Ovary (tissue), 7 donors: ENCODE measurements at regions not wholly inside any gene's neighbourhood (a gene's known extent, or its start where the extent isn't known, plus 50 kb on each side); places are given as distances from the start of the nearest gene placed in this dataset.

Experiments
- DNase-seq, 5 donors: peaks; one replicate each; pipeline ENCODE4 v3.0.0-alpha.2; 2019 to 2020
- H3K27ac ChIP-seq, 2 donors: fragments of 200-600 bp; one replicate each; pipeline versions ENCODE4 v1.5.1 to v1.8.0; 2019 to 2022
- H3K27me3 ChIP-seq: fragments of 200-600 bp; one replicate; pipeline ENCODE4 v1.8.0; 2022
- H3K36me3 ChIP-seq: fragments of 200-600 bp; sonication (generic); one replicate; pipeline ENCODE4 v1.5.1; 2019
- H3K4me1 ChIP-seq: one replicate; pipeline ENCODE4 v1.8.1; 2013; ENCODE audit warnings: mild to moderate bottlenecking, moderate library complexity; ENCODE audit not compliant: insufficient read depth
- H3K4me3 ChIP-seq: fragments of 200-600 bp; sonication (generic); one replicate; pipeline ENCODE4 v1.5.1; 2017
- H3K9me3 ChIP-seq, 2 donors: fragments of 200-600 bp in 1 of 2; sonication (generic) in 1 of 2; one replicate each; pipeline versions ENCODE4 v1.5.1 to v1.8.1; 2013 to 2019; ENCODE audit warnings: mild to moderate bottlenecking in 1 of 2, moderate library complexity in 1 of 2
- EP300 ChIP-seq: sonication (generic); formaldehyde crosslinking; IDR thresholded peaks from one replicate; pipeline ENCODE4 v1.6.1; 2017; ENCODE audit warnings: antibody characterized with exemption
- POLR2A ChIP-seq: fragments of 450-650 bp; IDR thresholded peaks from one replicate; pipeline ENCODE4 v1.6.1; 2017; ENCODE audit warnings: antibody characterized with exemption, mild to moderate bottlenecking, moderate library complexity
- WGBS, 3 donors: extraction: QIAGEN DNeasy Blood & Tissue Kit in 1 of 3; methylation state at CpG; one replicate each; pipeline versions ENCODE4 v1.1.5 to v1.1.7; 2013 to 2017; 5-methylcytosine and 5-hydroxymethylcytosine counted together
- intact Hi-C, 4 donors: fragments of 100-400 bp; cut with DNase I; formaldehyde crosslinking; loops; one replicate each; pipeline versions ENCODE4 v1.11.0 to v1.15.1; 2022 to 2023
- TF ChIP-seq, protein P1 (sequence below), 3 donors: fragments of 450-650 bp in 2 of 3; fragments of 200-600 bp in 1 of 3; IDR thresholded peaks; one replicate each; pipeline versions ENCODE4 v1.5.1 to v1.8.0; 2016 to 2022; ENCODE audit warnings: antibody characterized with exemption in 3 of 3, mild to moderate bottlenecking in 1 of 3
- donor health status: DM: no; HTN: no; CAD: no; lungs with moderate emphysema.
- donor health status: DM: no; HTN: no; CAD: no.
- donor health status: Bipolar disorder and iron deficiency.
- donor health status: DM: no; HTN: no; CAD: no.
- donor health status: DM: yes; HTN: yes; CAD: no.

DNA sequence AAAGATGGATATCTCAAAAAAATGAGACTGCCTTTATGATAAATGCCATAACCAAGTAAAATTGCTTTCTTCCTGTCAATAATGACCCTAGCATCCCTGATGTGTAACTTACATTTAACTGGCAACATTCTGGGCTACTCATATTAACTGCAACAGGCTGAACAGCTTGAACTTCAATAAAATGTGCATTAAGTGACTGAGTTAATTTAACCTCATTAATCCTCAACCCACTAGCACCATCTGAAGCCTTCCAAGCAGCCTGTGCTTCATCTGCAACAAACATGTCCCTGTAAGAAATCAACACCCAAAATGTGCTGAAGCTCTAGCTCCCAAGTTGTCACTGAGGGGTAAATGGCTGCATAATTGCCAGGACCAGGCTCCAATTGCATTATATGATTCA is 296.2 kb upstream of the ZC3H15 start:
- intact Hi-C loops, result no loop called here
- Histone ChIP-seq H3K27me3 (no peaks in the 10 kb centered on the region), H3K36me3 (no peaks in the 10 kb centered on the region), H3K9me3 (no peaks in the 10 kb centered on the region), H3K4me1 (no peaks in the 10 kb centered on the region), H3K27ac (no peak overlapping the region), H3K4me3 (no peak overlapping the region)
- TF ChIP-seq POLR2A (no peak), EP300 (no peak)
- TF ChIP-seq, protein P1, sequence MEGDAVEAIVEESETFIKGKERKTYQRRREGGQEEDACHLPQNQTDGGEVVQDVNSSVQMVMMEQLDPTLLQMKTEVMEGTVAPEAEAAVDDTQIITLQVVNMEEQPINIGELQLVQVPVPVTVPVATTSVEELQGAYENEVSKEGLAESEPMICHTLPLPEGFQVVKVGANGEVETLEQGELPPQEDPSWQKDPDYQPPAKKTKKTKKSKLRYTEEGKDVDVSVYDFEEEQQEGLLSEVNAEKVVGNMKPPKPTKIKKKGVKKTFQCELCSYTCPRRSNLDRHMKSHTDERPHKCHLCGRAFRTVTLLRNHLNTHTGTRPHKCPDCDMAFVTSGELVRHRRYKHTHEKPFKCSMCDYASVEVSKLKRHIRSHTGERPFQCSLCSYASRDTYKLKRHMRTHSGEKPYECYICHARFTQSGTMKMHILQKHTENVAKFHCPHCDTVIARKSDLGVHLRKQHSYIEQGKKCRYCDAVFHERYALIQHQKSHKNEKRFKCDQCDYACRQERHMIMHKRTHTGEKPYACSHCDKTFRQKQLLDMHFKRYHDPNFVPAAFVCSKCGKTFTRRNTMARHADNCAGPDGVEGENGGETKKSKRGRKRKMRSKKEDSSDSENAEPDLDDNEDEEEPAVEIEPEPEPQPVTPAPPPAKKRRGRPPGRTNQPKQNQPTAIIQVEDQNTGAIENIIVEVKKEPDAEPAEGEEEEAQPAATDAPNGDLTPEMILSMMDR (IDR thresholded peaks at IDR 0.05), result no peak
- no peak for DNase-seq

GRCh38 chr2:186195696-186196095 is 290.4 kb upstream of the ZC3H15 start:
- DNase-seq, result no peak
- TF ChIP-seq EP300, result no peak
- 93 to 97% (median 94%) methylated on average over 3 of the region's 3 CpGs for WGBS, 3 donors

DNA sequence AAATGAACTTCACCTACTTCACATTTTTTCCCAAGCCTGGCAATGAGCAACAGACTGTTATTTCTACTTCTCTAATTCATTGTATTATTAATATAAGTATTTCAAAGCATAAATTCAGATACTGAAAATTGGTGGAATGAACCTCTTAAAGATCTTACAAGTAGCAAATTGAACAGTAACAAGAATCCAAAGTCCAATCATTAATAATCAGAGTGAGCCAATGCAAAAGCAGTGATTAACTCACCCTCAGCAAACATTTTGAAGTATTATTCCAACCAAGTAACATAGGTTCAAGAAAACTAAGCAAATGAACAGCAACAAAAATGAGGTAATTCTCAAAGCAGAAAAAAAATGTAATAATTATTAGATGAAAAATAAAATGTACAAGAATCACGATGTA is 288.1 kb upstream of the ZC3H15 start:
- no peak overlapping the region for H3K27ac ChIP-seq
- no peaks in the 10 kb centered on the region for H3K9me3 ChIP-seq
- no peak for DNase-seq
- TF ChIP-seq EP300 (no peak), POLR2A (no peak)
- TF ChIP-seq, protein P1 (IDR thresholded peaks at IDR 0.05), result no peak
- no peaks in the 10 kb centered on the region for H3K36me3 ChIP-seq
- WGBS, 3 donors, result 93 to 96% (median 94%) methylated on average over 1 of the region's 1 CpG
- H3K4me1 ChIP-seq, result no peaks in the 10 kb centered on the region
- intact Hi-C loops, result no loop called here
- no peak overlapping the region for H3K4me3 ChIP-seq
- H3K27me3 ChIP-seq, result no peaks in the 10 kb centered on the region

More at GRCh38 chr2:186195696-186196095, 290.4 kb upstream of the ZC3H15 start:
- Histone ChIP-seq H3K9me3 (no peaks in the 10 kb centered on the region), H3K27me3 (no peaks in the 10 kb centered on the region), H3K4me1 (no peaks in the 10 kb centered on the region), H3K4me3 (no peak overlapping the region), H3K36me3 (no peaks in the 10 kb centered on the region), H3K27ac (no peak overlapping the region)
- intact Hi-C loops, result no loop called here

DNA sequence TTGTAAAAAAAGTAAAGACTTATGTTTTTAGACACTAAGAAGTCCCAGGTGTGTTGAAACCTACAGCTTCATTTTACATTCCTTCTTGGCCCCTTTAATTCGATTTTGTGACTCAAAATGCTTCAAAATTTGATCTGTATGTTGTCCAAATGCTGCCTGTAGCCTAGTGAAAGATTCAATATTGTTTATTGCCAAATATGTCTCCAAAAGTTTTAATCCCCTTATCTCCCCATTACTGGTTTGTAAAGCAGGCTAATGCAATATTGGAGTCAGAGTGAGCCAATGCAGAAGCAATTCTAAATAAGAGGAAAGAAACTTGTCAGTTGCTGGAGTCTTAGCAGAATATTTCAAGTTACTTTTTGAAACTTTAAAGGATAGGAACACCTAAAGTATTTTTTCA is 287.0 kb upstream of the ZC3H15 start:
- TF ChIP-seq EP300 (no peak), POLR2A (no peak)
- TF ChIP-seq, protein P1 (IDR thresholded peaks at IDR 0.05), result no peak
- WGBS, 3 donors, result 75 to 83% (median 82%) methylated on average over 1 of the region's 1 CpG
- no peaks in the 10 kb centered on the region for H3K9me3 ChIP-seq
- H3K4me3 ChIP-seq, result no peak overlapping the region
- H3K27ac ChIP-seq, result no peak overlapping the region
- DNase-seq, result no peak
- intact Hi-C loops, result no loop called here
- H3K4me1 ChIP-seq, result no peaks in the 10 kb centered on the region
- H3K27me3 ChIP-seq, result no peaks in the 10 kb centered on the region
- H3K36me3 ChIP-seq, result no peaks in the 10 kb centered on the region

GRCh38 chr2:186201371-186201770 is 284.7 kb upstream of the ZC3H15 start:
- Histone ChIP-seq H3K27ac (no peak overlapping the region), H3K4me1 (no peaks in the 10 kb centered on the region), H3K27me3 (no peaks in the 10 kb centered on the region), H3K9me3 (no peaks in the 10 kb centered on the region), H3K36me3 (no peaks in the 10 kb centered on the region), H3K4me3 (no peak overlapping the region)
- no peak for DNase-seq
- TF ChIP-seq, protein P1 (IDR thresholded peaks at IDR 0.05), result no peak
- no peak for TF ChIP-seq EP300
- no peak for TF ChIP-seq POLR2A
- intact Hi-C loops, result no loop called here
